Parathyroid adenoma (tissue), 2 donors: ENCODE measurements at regions not wholly inside any gene's neighbourhood (a gene's known extent, or its start where the extent isn't known, plus 50 kb on each side); places are given as distances from the start of the nearest gene placed in this dataset.

ENCODE experiments used
- H2AFZ ChIP-seq: fragments of 300-600 bp; sonication (generic); one replicate; pipeline ENCODE4 v1.7.0; 2017; ENCODE audit warnings: antibody characterized with exemption, mild to moderate bottlenecking
- H3K27ac ChIP-seq: fragments of 300-600 bp; sonication (generic); one replicate; pipeline ENCODE4 v1.7.0; 2017
- H3K27me3 ChIP-seq: fragments of 300-600 bp; sonication (generic); one replicate; pipeline ENCODE4 v1.7.0; 2017; ENCODE audit warnings: low read length; ENCODE audit not compliant: control insufficient read depth, insufficient read depth
- H3K36me3 ChIP-seq: fragments of 300-600 bp; sonication (generic); one replicate; pipeline ENCODE4 v1.7.0; 2017; ENCODE audit warnings: low read length; ENCODE audit not compliant: control insufficient read depth, insufficient read depth
- H3K4me1 ChIP-seq: fragments of 300-600 bp; sonication (generic); one replicate; pipeline ENCODE4 v1.7.0; 2017; ENCODE audit warnings: control low read depth
- H3K4me2 ChIP-seq: fragments of 300-600 bp; sonication (generic); one replicate; pipeline ENCODE4 v1.7.0; 2017; ENCODE audit warnings: low read length
- H3K4me3 ChIP-seq: fragments of 300-600 bp; sonication (generic); one replicate; pipeline ENCODE4 v1.7.0; 2017; ENCODE audit warnings: low read depth, low read length
- H3K79me2 ChIP-seq: fragments of 300-600 bp; sonication (generic); one replicate; pipeline ENCODE4 v1.7.0; 2017; ENCODE audit warnings: control low read depth
- H3K9ac ChIP-seq: fragments of 300-600 bp; sonication (generic); one replicate; pipeline ENCODE4 v1.7.0; 2017; ENCODE audit warnings: mild to moderate bottlenecking
- H3K9me3 ChIP-seq: fragments of 300-600 bp; sonication (generic); one replicate; pipeline ENCODE4 v1.7.0; 2017; ENCODE audit warnings: low read length; ENCODE audit not compliant: control insufficient read depth
- TF ChIP-seq, protein P1 (sequence below): fragments of 300-600 bp; sonication (generic); IDR thresholded peaks from one replicate; pipeline ENCODE4 v1.7.0; 2017; ENCODE audit warnings: antibody characterized with exemption, mild to moderate bottlenecking
- donor health status: primary hyperparathyroidism.

GRCh38 chr15:75138016-75138999 lies 63.4 kb upstream of the C15orf39 start:
- Histone ChIP-seq H3K9me3 (no peaks in the 10 kb centered on the region), H3K4me1 (no peaks in the 10 kb centered on the region), H3K79me2 (no peaks in the 10 kb centered on the region), H3K27ac (no peak overlapping the region), H2AFZ (no peak overlapping the region), H3K36me3 (no peaks in the 10 kb centered on the region), H3K4me3 (no peak overlapping the region), H3K4me2 (no peak overlapping the region), H3K27me3 (no peaks in the 10 kb centered on the region), H3K9ac (no peak overlapping the region)
- TF ChIP-seq, protein P1, sequence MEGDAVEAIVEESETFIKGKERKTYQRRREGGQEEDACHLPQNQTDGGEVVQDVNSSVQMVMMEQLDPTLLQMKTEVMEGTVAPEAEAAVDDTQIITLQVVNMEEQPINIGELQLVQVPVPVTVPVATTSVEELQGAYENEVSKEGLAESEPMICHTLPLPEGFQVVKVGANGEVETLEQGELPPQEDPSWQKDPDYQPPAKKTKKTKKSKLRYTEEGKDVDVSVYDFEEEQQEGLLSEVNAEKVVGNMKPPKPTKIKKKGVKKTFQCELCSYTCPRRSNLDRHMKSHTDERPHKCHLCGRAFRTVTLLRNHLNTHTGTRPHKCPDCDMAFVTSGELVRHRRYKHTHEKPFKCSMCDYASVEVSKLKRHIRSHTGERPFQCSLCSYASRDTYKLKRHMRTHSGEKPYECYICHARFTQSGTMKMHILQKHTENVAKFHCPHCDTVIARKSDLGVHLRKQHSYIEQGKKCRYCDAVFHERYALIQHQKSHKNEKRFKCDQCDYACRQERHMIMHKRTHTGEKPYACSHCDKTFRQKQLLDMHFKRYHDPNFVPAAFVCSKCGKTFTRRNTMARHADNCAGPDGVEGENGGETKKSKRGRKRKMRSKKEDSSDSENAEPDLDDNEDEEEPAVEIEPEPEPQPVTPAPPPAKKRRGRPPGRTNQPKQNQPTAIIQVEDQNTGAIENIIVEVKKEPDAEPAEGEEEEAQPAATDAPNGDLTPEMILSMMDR, result no peak

- H3K79me2 ChIP-seq, result no peaks in the 10 kb centered on the region
- TF ChIP-seq, protein P1, result no peak
- no peaks in the 10 kb centered on the region for H3K9me3 ChIP-seq
- H3K4me1 ChIP-seq, result no peaks in the 10 kb centered on the region
- no peak overlapping the region for H3K9ac ChIP-seq
- H3K27me3 ChIP-seq, result no peaks in the 10 kb centered on the region
- H3K4me3 ChIP-seq, result no peak overlapping the region
- H3K4me2 ChIP-seq, result no peak overlapping the region
- no peak overlapping the region for H3K27ac ChIP-seq
- H2AFZ ChIP-seq, result no peak overlapping the region
- H3K36me3 ChIP-seq, result no peaks in the 10 kb centered on the region
Measured at GRCh38 chr15:75140080-75140879, 61.4 kb upstream of the C15orf39 start.

DNA sequence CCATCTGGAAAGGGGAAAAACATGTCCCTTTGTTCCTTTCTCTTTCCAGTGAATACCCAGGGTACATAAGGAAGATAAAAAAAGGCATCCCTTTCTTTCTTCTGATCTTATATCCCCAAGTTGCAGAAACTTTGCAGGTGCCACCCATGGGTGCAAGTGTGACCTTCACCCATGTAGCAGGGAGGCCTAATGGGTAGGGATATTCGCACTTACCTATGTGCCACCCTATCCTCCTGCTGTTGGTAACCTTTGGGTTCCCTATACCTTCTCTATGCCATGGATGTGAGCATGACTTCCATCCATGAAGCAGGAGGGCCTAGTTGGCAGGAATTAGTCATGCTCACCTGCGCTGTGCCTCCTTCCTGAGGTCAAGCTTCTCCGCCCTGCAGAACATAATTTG lies 59.2 kb upstream of the C15orf39 start:
- H3K27ac ChIP-seq, result no peak overlapping the region
- no peaks in the 10 kb centered on the region for H3K9me3 ChIP-seq
- no peaks in the 10 kb centered on the region for H3K79me2 ChIP-seq
- no peak overlapping the region for H3K4me3 ChIP-seq
- H3K4me2 ChIP-seq, result no peak overlapping the region
- TF ChIP-seq, protein P1, result no peak
- H3K4me1 ChIP-seq, result no peaks in the 10 kb centered on the region
- no peak overlapping the region for H2AFZ ChIP-seq
- H3K9ac ChIP-seq, result no peak overlapping the region
- no peaks in the 10 kb centered on the region for H3K36me3 ChIP-seq
- H3K27me3 ChIP-seq, result no peaks in the 10 kb centered on the region

DNA sequence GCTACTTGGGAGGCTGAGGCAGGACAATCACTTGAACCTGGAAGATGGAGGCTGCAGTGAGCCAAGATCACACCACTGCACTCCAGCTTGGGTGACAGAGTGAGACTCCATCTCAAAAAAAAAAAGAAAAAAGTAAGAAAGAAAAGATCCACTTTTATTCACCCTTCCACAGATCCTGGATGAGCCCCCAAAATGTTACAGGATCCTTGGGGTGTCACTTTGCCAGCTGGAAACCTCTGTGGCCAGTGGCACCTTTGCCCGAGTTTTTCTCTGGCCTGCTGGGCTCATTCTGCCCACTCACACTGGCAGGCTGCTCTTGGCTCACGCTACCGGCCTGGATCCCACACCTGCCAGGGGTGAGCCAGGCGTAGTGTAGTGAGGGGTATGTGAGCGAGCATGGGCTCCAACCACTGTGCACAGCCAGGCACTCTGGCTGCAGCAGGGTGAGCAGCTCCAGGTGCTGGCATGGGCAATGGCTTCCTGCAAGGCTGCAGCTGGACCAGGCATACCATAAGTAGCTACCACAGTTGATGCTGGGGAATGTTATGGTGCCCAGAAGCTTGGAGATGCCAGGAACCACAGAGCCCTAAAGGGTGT lies 57.8 kb upstream of the C15orf39 start:
- Histone ChIP-seq H3K27ac (no peak overlapping the region), H3K4me1 (no peaks in the 10 kb centered on the region), H3K9ac (no peak overlapping the region), H3K4me3 (no peak overlapping the region), H3K79me2 (no peaks in the 10 kb centered on the region), H3K4me2 (no peak overlapping the region), H2AFZ (no peak overlapping the region), H3K36me3 (no peaks in the 10 kb centered on the region), H3K9me3 (no peaks in the 10 kb centered on the region), H3K27me3 (no peaks in the 10 kb centered on the region)
- TF ChIP-seq, protein P1, result no peak
